ENCODE measurements at regions not wholly inside any gene's neighbourhood (a gene's known extent, or its start where the extent isn't known, plus 50 kb on each side); places are given as distances from the start of the nearest gene placed in this dataset.

DNA sequence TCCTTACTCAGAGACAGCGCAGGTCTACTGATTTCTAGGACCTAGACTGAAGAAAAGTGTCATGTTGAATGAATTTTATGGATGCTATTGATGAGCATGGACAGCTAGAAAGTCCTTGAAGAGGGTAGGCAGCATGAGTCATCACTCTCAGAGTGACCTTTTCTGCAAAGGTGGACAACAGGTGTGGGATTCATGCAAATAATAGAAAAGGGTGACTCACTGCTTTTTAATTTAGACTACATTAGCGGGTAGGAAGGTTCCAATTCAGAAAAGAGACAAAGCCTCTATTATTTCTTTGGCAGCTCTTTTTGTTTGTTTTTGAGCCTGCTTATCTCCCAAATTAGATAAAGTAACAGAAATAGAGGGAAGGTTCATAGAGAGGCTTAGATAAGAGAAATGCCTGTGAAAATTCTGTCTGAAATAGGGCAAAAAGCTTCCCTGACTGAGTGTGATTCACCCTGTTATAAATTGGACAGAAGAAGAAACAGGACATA lies 191.4 kb downstream of the TENT5A start:
- peak; percentile 17; the same call in 1 of the 2 replicates for TF ChIP-seq RXRA (IDR thresholded peaks at IDR 0.05; ENCODE audit: borderline replicate concordance, low read depth)
- TF ChIP-seq POLR2AphosphoS5 (IDR thresholded peaks at IDR 0.05; ENCODE audit: low read depth, low read length): no peak
- TF ChIP-seq FOSL2 (IDR thresholded peaks at IDR 0.05; ENCODE audit: borderline replicate concordance, low read depth): peak; percentile 58; the same call in 1 of the 2 replicates
- TF ChIP-seq RCOR1 (IDR thresholded peaks at IDR 0.05; ENCODE audit: low read length): no peak
- TF ChIP-seq TCF12 (IDR thresholded peaks at IDR 0.05): peak; percentile 73
- TF ChIP-seq, protein P1, sequence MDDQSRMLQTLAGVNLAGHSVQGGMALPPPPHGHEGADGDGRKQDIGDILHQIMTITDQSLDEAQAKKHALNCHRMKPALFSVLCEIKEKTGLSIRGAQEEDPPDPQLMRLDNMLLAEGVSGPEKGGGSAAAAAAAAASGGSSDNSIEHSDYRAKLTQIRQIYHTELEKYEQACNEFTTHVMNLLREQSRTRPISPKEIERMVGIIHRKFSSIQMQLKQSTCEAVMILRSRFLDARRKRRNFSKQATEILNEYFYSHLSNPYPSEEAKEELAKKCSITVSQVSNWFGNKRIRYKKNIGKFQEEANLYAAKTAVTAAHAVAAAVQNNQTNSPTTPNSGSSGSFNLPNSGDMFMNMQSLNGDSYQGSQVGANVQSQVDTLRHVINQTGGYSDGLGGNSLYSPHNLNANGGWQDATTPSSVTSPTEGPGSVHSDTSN (IDR thresholded peaks at IDR 0.05): peak; percentile 88
- TF ChIP-seq, protein P2, sequence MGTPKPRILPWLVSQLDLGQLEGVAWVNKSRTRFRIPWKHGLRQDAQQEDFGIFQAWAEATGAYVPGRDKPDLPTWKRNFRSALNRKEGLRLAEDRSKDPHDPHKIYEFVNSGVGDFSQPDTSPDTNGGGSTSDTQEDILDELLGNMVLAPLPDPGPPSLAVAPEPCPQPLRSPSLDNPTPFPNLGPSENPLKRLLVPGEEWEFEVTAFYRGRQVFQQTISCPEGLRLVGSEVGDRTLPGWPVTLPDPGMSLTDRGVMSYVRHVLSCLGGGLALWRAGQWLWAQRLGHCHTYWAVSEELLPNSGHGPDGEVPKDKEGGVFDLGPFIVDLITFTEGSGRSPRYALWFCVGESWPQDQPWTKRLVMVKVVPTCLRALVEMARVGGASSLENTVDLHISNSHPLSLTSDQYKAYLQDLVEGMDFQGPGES (IDR thresholded peaks at IDR 0.05; ENCODE audit: low read depth, low read length): no peak
- peak; percentile 20 for TF ChIP-seq CHD2 (IDR thresholded peaks at IDR 0.05; ENCODE audit: low read length, partially characterized antibody)
- peak; percentile 61; the same call in 1 of the 2 replicates for TF ChIP-seq GATA2 (CRISPR knock-in tag; IDR thresholded peaks at IDR 0.05)
- TF ChIP-seq EP300 (IDR thresholded peaks at IDR 0.05; ENCODE audit: borderline replicate concordance in 1 of 2, low read depth in 1 of 2, low read length in 1 of 2): peak; percentile 11 to 23; a peak in 2 of 4 replicates
- TF ChIP-seq JUND (IDR thresholded peaks at IDR 0.05): peak; percentile 49
- peak; percentile 11; the same call in 1 of the 2 replicates for TF ChIP-seq TEAD4 (IDR thresholded peaks at IDR 0.05; ENCODE audit: borderline replicate concordance, insufficient read depth)
- no peak for DNase-seq
- peak overlapping the region; percentile 37; the same call in 1 of the 2 replicates for H2AFZ ChIP-seq (ENCODE audit: low read depth)
- H3K9ac ChIP-seq: peak overlapping the region; percentile 56; the same call in 1 of the 2 replicates
- H3F3A ChIP-seq (replicated peaks; ENCODE audit: insufficient read depth): peaks cover 23% of the 10 kb centered on the region
- peak overlapping the region; percentile 70 for H3K4me2 ChIP-seq
- H3K9me2 ChIP-seq: no peaks in the 10 kb centered on the region
- peak overlapping the region; percentile 64 to 89; a peak in 3 of 4 replicates for H3K27ac ChIP-seq (ENCODE audit: low read depth in 2 of 2, low read length in 1 of 2)
- no peaks in the 10 kb centered on the region for H3K36me3 ChIP-seq (replicated peaks in 1 of 2; ENCODE audit: control insufficient read depth in 1 of 2, insufficient read depth in 2 of 2, low read length in 1 of 2)
- ChIA-PET POLR2A (no interaction called here), CTCF (interaction anchor here (1.0 kb wide), 1 partner anchor 15 kb away, joined by 3 read pairs; no protein-coding TSS in a partner anchor)
- no peaks in the 10 kb centered on the region for H3K27me3 ChIP-seq (ENCODE audit: insufficient read depth)
- peaks cover 4 to 26% of the 10 kb centered on the region in 2 experiments; a peak in 2 of 4 replicates for H3K4me1 ChIP-seq (ENCODE audit: control insufficient read depth in 1 of 2, insufficient read depth in 2 of 2, low read depth in 1 of 2, low read length in 1 of 2)
- H4K20me1 ChIP-seq (ENCODE audit: insufficient read depth): no peaks in the 10 kb centered on the region
- 49% methylated on average over 2 of the region's 2 CpGs for WGBS (ENCODE audit: low lambda C conversion rate)
- no peaks in the 10 kb centered on the region for H3K9me3 ChIP-seq
- peak overlapping the region; percentile 27 to 38; a peak in 2 of 4 replicates for H3K4me3 ChIP-seq (ENCODE audit: low read depth in 2 of 2, low read length in 1 of 2)
- H3K79me2 ChIP-seq (ENCODE audit: insufficient read depth): no peaks in the 10 kb centered on the region

DNA sequence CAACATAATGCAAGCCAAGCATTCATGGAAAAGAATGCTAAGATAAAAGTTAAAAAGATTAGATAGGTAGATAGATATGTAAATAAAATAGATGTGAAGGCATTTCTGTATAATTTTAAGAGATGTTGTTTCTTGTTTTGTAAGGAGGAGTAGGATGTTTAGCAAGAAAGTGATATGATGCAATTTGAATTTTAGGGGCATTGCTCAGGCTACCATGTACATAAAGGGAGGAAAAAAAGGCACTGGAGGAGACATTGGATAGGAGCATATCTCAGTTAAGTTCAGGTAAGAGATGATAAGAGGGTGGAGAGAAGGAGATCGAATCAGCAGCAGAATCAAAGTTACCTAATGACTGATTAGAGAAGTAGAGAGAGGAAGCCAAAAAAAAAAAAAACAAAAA lies 194.7 kb downstream of the TENT5A start:
- Histone ChIP-seq H3K4me3 (ENCODE audit: low read depth in 2 of 2, low read length in 1 of 2) (no peak overlapping the region), H3K4me1 (ENCODE audit: control insufficient read depth in 1 of 2, insufficient read depth in 2 of 2, low read depth in 1 of 2, low read length in 1 of 2) (peaks cover 5 to 17% of the 10 kb centered on the region in 2 experiments; a peak in 2 of 4 replicates), H3F3A (replicated peaks; ENCODE audit: insufficient read depth) (peaks cover 23% of the 10 kb centered on the region), H4K20me1 (ENCODE audit: insufficient read depth) (no peaks in the 10 kb centered on the region), H3K79me2 (ENCODE audit: insufficient read depth) (no peaks in the 10 kb centered on the region), H3K36me3 (replicated peaks in 1 of 2; ENCODE audit: control insufficient read depth in 1 of 2, insufficient read depth in 2 of 2, low read length in 1 of 2) (no peaks in the 10 kb centered on the region), H3K9me2 (no peaks in the 10 kb centered on the region), H3K4me2 (no peak overlapping the region), H3K27me3 (ENCODE audit: insufficient read depth) (no peaks in the 10 kb centered on the region), H3K27ac (ENCODE audit: low read depth in 2 of 2, low read length in 1 of 2) (no peak overlapping the region), H3K9me3 (no peaks in the 10 kb centered on the region), H3K9ac (no peak overlapping the region), H2AFZ (ENCODE audit: low read depth) (no peak overlapping the region)
- WGBS (ENCODE audit: low lambda C conversion rate): 100% methylated on average over 1 of the region's 1 CpG
- TF ChIP-seq CHD2 (IDR thresholded peaks at IDR 0.05; ENCODE audit: low read length, partially characterized antibody) (no peak), SIN3A (IDR thresholded peaks at IDR 0.05; ENCODE audit: borderline replicate concordance, low read depth, low read length) (no peak), YY1 (IDR thresholded peaks at IDR 0.05; ENCODE audit: low read depth) (no peak), RAD21 (IDR thresholded peaks at IDR 0.05; ENCODE audit: low read length) (no peak)
- DNase-seq: no peak
- ChIA-PET CTCF (interaction anchor here (1.0 kb wide), 1 partner anchor 15 kb away, joined by 3 read pairs; no protein-coding TSS in a partner anchor), POLR2A (no interaction called here)
